GM12878 (cell line): ENCODE measurements at regions not wholly inside any gene's neighbourhood (a gene's known extent, or its start where the extent isn't known, plus 50 kb on each side); places are given as distances from the start of the nearest gene placed in this dataset.

ENCODE experiments used
- ATAC-seq: fragments of 200-7000 bp; cut with Tn5 transposase; 3 replicates; pipeline ENCODE4 v1.9.1; 2020; ENCODE audit warnings: mild to moderate bottlenecking, moderate library complexity
- BruUV-seq: library from RNA; stranded (reverse); fragments of 400-500 nt; replicated peaks from 2 replicates; lab custom pipeline; 2021; lab: Mats Ljungman, UMichigan
- CTCF ChIA-PET: fragments of 300-600 bp; sonication (Branson Sonifier 250); formaldehyde crosslinking; extraction: SDS; loops from one replicate; lab custom pipeline; 2021; ENCODE audit warnings: inconsistent platforms; lab: Yijun Ruan, JAX
- POLR2A ChIA-PET: fragments of 350-600 bp; formaldehyde crosslinking; extraction: SDS; loops from one replicate; lab custom pipeline; 2021; ENCODE audit warnings: inconsistent platforms; lab: Charles Lee
- RAD21 ChIA-PET: fragments of 300-600 bp; sonication (Branson Sonifier 250); formaldehyde crosslinking; loops from one replicate; lab custom pipeline; 2023; ENCODE audit warnings: antibody characterized with exemption; ENCODE audit not compliant: unreplicated experiment; lab: Charles Lee
- SMC1A ChIA-PET: fragments of 300-600 bp; sonication (Branson Sonifier 250); formaldehyde crosslinking; loops from one replicate; lab custom pipeline; 2023; ENCODE audit not compliant: unreplicated experiment, uncharacterized antibody; lab: Charles Lee
- DNase-seq: peaks from one replicate; pipeline ENCODE4 v3.0.0-alpha.2; 2011; ENCODE audit warnings: low read depth, low spot score
- FAIRE-seq: peaks from 3 replicates; lab custom pipeline; 2011; peaks lifted over from hg19 to GRCh38; lab: Jason Lieb, UNC
- H2AFZ ChIP-seq: 2 replicates; pipeline ENCODE4 v1.6.0; 2011; ENCODE audit warnings: low read depth, low read length, control low read depth; ENCODE audit not compliant: control insufficient read depth
- H3K27ac ChIP-seq: 2 replicates; pipeline ENCODE4 v1.5.1; 2011; ENCODE audit warnings: control low read depth; ENCODE audit not compliant: control insufficient read depth, insufficient read depth
- H3K27me3 ChIP-seq, 2 experiments: replicated peaks in 1 of 2; 2 replicates each; pipeline versions ENCODE4 v1.6.0 to v1.6.1; 2011; ENCODE audit warnings: low read length in 1 of 2; ENCODE audit not compliant: control insufficient read depth in 2 of 2, insufficient read depth in 2 of 2
- H3K36me3 ChIP-seq, 2 experiments: 2 replicates each; pipeline ENCODE4 v1.5.1; 2011; ENCODE audit warnings: low read length in 1 of 2; ENCODE audit not compliant: control insufficient read depth in 2 of 2, insufficient read depth in 2 of 2
- H3K4me1 ChIP-seq: 2 replicates; pipeline ENCODE4 v1.6.1; 2011; ENCODE audit warnings: mild to moderate bottlenecking, low read length, moderate library complexity, mixed read lengths; ENCODE audit not compliant: control insufficient read depth, insufficient read depth
- H3K4me2 ChIP-seq: 2 replicates; pipeline ENCODE4 v1.6.0; 2011; ENCODE audit warnings: control low read depth; ENCODE audit not compliant: control insufficient read depth, insufficient read depth
- H3K4me3 ChIP-seq: fragments of 200-600 bp; sonication (generic); 2 replicates; pipeline ENCODE4 v1.5.1; 2016
- H3K79me2 ChIP-seq: 2 replicates; pipeline ENCODE4 v1.6.0; 2011; ENCODE audit warnings: low read length; ENCODE audit not compliant: control insufficient read depth, insufficient read depth
- H3K9ac ChIP-seq: 2 replicates; pipeline ENCODE4 v1.8.0; 2011; ENCODE audit warnings: low read length, control low read depth, mixed read lengths; ENCODE audit not compliant: control insufficient read depth, insufficient read depth
- H3K9me3 ChIP-seq: replicated peaks from 3 replicates; pipeline ENCODE4 v1.5.1; 2011; ENCODE audit warnings: mild to moderate bottlenecking, low read length; ENCODE audit not compliant: control insufficient read depth, insufficient read depth
- H4K20me1 ChIP-seq: 2 replicates; pipeline ENCODE4 v1.6.0; 2011; ENCODE audit not compliant: control insufficient read depth, insufficient read depth
- CTCF ChIP-seq, 3 experiments: IDR thresholded peaks in 2 of 3; conservative IDR thresholded peaks in 1 of 3; 2 replicates each; pipeline ENCODE4 v1.5.1; 2011; ENCODE audit warnings: low read depth in 3 of 3, low read length in 3 of 3, mild to moderate bottlenecking in 3 of 3, control low read depth in 2 of 3, moderate library complexity in 2 of 3, inconsistent platforms in 1 of 3, mixed read lengths in 1 of 3; ENCODE audit not compliant: control insufficient read depth in 2 of 3, insufficient read depth in 1 of 3; ENCODE audit errors: extremely low read depth in 1 of 3
- EGR1 ChIP-seq, 2 experiments: IDR thresholded peaks; 1 replicate in 1 of 2; 2 replicates in 1 of 2; pipeline ENCODE4 v1.6.1; 2011 to 2012; ENCODE audit warnings: low read depth in 2 of 2, low read length in 2 of 2, borderline replicate concordance in 1 of 2, mild to moderate bottlenecking in 1 of 2, moderate library complexity in 1 of 2
- ELK1 ChIP-seq: IDR thresholded peaks from 2 replicates; pipeline ENCODE4 v1.6.1; 2012; ENCODE audit warnings: low read depth, low read length, improper control_type of control experiment
- ESRRA ChIP-seq: IDR thresholded peaks from 2 replicates; pipeline ENCODE4 v1.6.1; 2012; ENCODE audit warnings: mild to moderate bottlenecking, low read length, improper control_type of control experiment
- FOS ChIP-seq: IDR thresholded peaks from 3 replicates; pipeline ENCODE4 v1.6.1; 2011; ENCODE audit warnings: borderline replicate concordance; ENCODE audit not compliant: insufficient read length; ENCODE audit errors: extremely low read depth
- IRF4 ChIP-seq: IDR thresholded peaks from 2 replicates; pipeline ENCODE4 v1.6.1; 2011; ENCODE audit warnings: low read depth, low read length
- MEF2A ChIP-seq: IDR thresholded peaks from 2 replicates; pipeline ENCODE4 v1.6.1; 2011; ENCODE audit warnings: low read depth, mild to moderate bottlenecking, low read length, moderate library complexity; ENCODE audit not compliant: insufficient read depth
- NFIC ChIP-seq: IDR thresholded peaks from 2 replicates; pipeline ENCODE4 v1.6.1; 2012; ENCODE audit warnings: low read depth, mild to moderate bottlenecking, inconsistent platforms, low read length, moderate library complexity
- TCF12 ChIP-seq: IDR thresholded peaks from 2 replicates; pipeline ENCODE4 v1.6.1; 2011; ENCODE audit warnings: low read depth, mild to moderate bottlenecking, low read length
- TCF7 ChIP-seq: IDR thresholded peaks from 2 replicates; pipeline ENCODE4 v1.6.1; 2014; ENCODE audit warnings: antibody characterized with exemption, borderline replicate concordance
- ZNF274 ChIP-seq: IDR thresholded peaks from one replicate; pipeline ENCODE4 v1.8.0; 2011; ENCODE audit not compliant: insufficient read length, insufficient read depth
- ZNF622 ChIP-seq: fragments of 450-650 bp; IDR thresholded peaks from 2 replicates; pipeline ENCODE4 v1.6.1; 2017; ENCODE audit warnings: mild to moderate bottlenecking, inconsistent platforms
- ZNF687 ChIP-seq: fragments of 450-650 bp; IDR thresholded peaks from 2 replicates; pipeline ENCODE4 v1.6.1; 2017; ENCODE audit warnings: mild to moderate bottlenecking, moderate library complexity
- WGBS: methylation state at CpG from one replicate; pipeline ENCODE4 v1.1.6; 2016; ENCODE audit warnings: low lambda C conversion rate; ENCODE audit not compliant: insufficient replicate concordance, insufficient coverage; ENCODE audit errors: missing lambda C conversion rate; 5-methylcytosine and 5-hydroxymethylcytosine counted together
- in situ Hi-C: fragments of 300-500 bp; cut with MboI; formaldehyde crosslinking; loops from 9 replicates; pipeline ENCODE4 v1.14.3; 2018; ENCODE audit warnings: mixed read lengths
- intact Hi-C: fragments of 100-400 bp; cut with micrococcal nuclease; formaldehyde crosslinking; loops from one replicate; pipeline ENCODE4 v1.14.2; 2022; ENCODE audit not compliant: unreplicated experiment

- TF ChIP-seq ZNF687 (no peak), ESRRA (no peak), ZNF622 (no peak), MEF2A (no peak), EGR1 (IDR thresholded peaks at IDR 0.05; ENCODE audit: borderline replicate concordance in 1 of 2, low read depth in 2 of 2, low read length in 2 of 2) (no peak), TCF12 (no peak), FOS (no peak)
Observed at GRCh38 chr18:78622251-78622906, 357.2 kb upstream of the SALL3 start (continued).

- Histone ChIP-seq H3K4me3 (no peak overlapping the region), H4K20me1 (no peaks in the 10 kb centered on the region), H3K36me3 (no peaks in the 10 kb centered on the region), H3K4me1 (no peaks in the 10 kb centered on the region), H3K9ac (no peak overlapping the region), H3K27ac (no peak overlapping the region), H3K9me3 (no peaks in the 10 kb centered on the region; the same call in 2 of the 3 replicates), H2AFZ (no peak overlapping the region), H3K4me2 (no peak overlapping the region), H3K27me3 (no peaks in the 10 kb centered on the region), H3K79me2 (no peaks in the 10 kb centered on the region)
- POLR2A ChIA-PET = no interaction called here
- no peak for DNase-seq
- FAIRE-seq = no peak
- intact Hi-C loops = no loop called here
- CTCF ChIA-PET = no interaction called here
- no peak for ATAC-seq
- no TSS peak for BruUV-seq
- RAD21 ChIA-PET = no interaction called here
- WGBS = 24% methylated on average over 16 of the region's 16 CpGs
- TF ChIP-seq ZNF274 (no peak), TCF7 (no peak), ELK1 (no peak), CTCF (IDR thresholded peaks at IDR 0.05 in 2 of 3, conservative IDR thresholded peaks at IDR 0.05 in 1 of 3; ENCODE audit: control insufficient read depth in 2 of 3, extremely low read depth in 1 of 3, insufficient read depth in 1 of 3, low read depth in 3 of 3, low read length in 3 of 3) (no peak), IRF4 (no peak), NFIC (no peak)
- in situ Hi-C loops = no loop called here
- SMC1A ChIA-PET = no interaction called here
Observed at GRCh38 chr18:78622907-78623541, 356.6 kb upstream of the SALL3 start.
